IPS-18a (cell line): ENCODE measurements at regions not wholly inside any gene's neighbourhood (a gene's known extent, or its start where the extent isn't known, plus 50 kb on each side); places are given as distances from the start of the nearest gene placed in this dataset.
"Not testable (repeated sequence)": the region's sequence is repeated elsewhere in the genome, so short reads cannot be mapped to it uniquely, and the experiment has no call there.

ENCODE experiments used
- H3K27ac ChIP-seq: one replicate; pipeline ENCODE4 v1.5.1; 2013; ENCODE audit warnings: low read length
- H3K27me3 ChIP-seq: one replicate; pipeline ENCODE4 v1.6.1; 2013; ENCODE audit warnings: mild to moderate bottlenecking, low read length; ENCODE audit not compliant: control insufficient read depth, insufficient read depth
- H3K36me3 ChIP-seq: one replicate; pipeline ENCODE4 v1.6.1; 2013; ENCODE audit warnings: low read depth, low read length; ENCODE audit not compliant: control insufficient read depth
- H3K4me1 ChIP-seq: one replicate; pipeline ENCODE4 v1.6.1; 2013; ENCODE audit warnings: low read depth, low read length; ENCODE audit not compliant: control insufficient read depth
- H3K4me3 ChIP-seq: one replicate; pipeline ENCODE4 v1.5.1; 2013; ENCODE audit warnings: low read length
- H3K9ac ChIP-seq: one replicate; pipeline ENCODE4 v1.6.1; 2013; ENCODE audit warnings: mild to moderate bottlenecking, low read length, moderate library complexity
- H3K9me3 ChIP-seq: one replicate; pipeline ENCODE4 v1.6.1; 2013; ENCODE audit warnings: low read depth, low read length; ENCODE audit not compliant: control insufficient read depth

DNA sequence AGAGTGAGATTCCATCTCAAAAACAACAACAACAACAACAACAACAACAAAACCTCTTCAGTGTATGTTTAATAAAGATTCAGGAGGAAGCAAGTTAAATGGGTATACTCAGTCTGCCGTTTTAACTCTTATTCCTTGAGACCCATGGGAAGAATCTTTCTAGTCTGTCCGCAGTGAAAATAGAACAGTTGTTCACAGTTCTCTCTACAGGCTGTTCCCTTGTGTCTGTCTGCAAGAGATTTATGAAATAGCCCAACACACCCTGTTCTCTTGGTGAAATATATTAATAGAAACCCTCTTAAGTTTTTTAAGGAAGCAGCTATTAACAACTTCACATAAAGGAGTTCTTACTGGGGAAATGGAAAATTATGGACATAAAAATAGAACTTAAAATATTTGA lies 682.2 kb upstream of the RAG2 start:
- H3K9me3 ChIP-seq, result no peaks in the 10 kb centered on the region
- no peaks in the 10 kb centered on the region for H3K27me3 ChIP-seq
- no peaks in the 10 kb centered on the region for H3K36me3 ChIP-seq
- no peak overlapping the region for H3K4me3 ChIP-seq
- H3K9ac ChIP-seq, result no peak overlapping the region
- H3K27ac ChIP-seq, result no peak overlapping the region
- no peaks in the 10 kb centered on the region for H3K4me1 ChIP-seq

- Histone ChIP-seq H3K9ac (no peak overlapping the region), H3K27me3 (no peaks in the 10 kb centered on the region), H3K4me3 (no peak overlapping the region), H3K36me3 (no peaks in the 10 kb centered on the region), H3K27ac (no peak overlapping the region), H3K4me1 (no peaks in the 10 kb centered on the region), H3K9me3 (no peaks in the 10 kb centered on the region)
Measured at GRCh38 chr11:37277896-37278465, 679.9 kb upstream of the RAG2 start.

GRCh38 chr11:37264783-37265182 lies 666.7 kb upstream of the RAG2 start:
- Histone ChIP-seq H3K4me1 (no peaks in the 10 kb centered on the region), H3K27me3 (no peaks in the 10 kb centered on the region), H3K9ac (no peak overlapping the region), H3K36me3 (no peaks in the 10 kb centered on the region), H3K27ac (no peak overlapping the region), H3K4me3 (no peak overlapping the region), H3K9me3 (no peaks in the 10 kb centered on the region)

- Histone ChIP-seq H3K9ac (no peak overlapping the region), H3K4me1 (no peaks in the 10 kb centered on the region), H3K27me3 (no peaks in the 10 kb centered on the region), H3K4me3 (no peak overlapping the region), H3K27ac (no peak overlapping the region), H3K36me3 (no peaks in the 10 kb centered on the region), H3K9me3 (no peaks in the 10 kb centered on the region)
Measured at GRCh38 chr11:37264060-37264459, 666.0 kb upstream of the RAG2 start.

- not testable (repeated sequence) for H3K9ac ChIP-seq, H3K36me3 ChIP-seq, H3K9me3 ChIP-seq, H3K4me1 ChIP-seq, H3K27me3 ChIP-seq, H3K4me3 ChIP-seq, H3K27ac ChIP-seq
Measured at GRCh38 chr11:37263467-37263866, 665.4 kb upstream of the RAG2 start.

- H3K27me3 ChIP-seq, result no peaks in the 10 kb centered on the region
- H3K4me1 ChIP-seq, result no peaks in the 10 kb centered on the region
- H3K36me3 ChIP-seq, result no peaks in the 10 kb centered on the region
- H3K9ac ChIP-seq, result no peak overlapping the region
- no peaks in the 10 kb centered on the region for H3K9me3 ChIP-seq
- no peak overlapping the region for H3K27ac ChIP-seq
- H3K4me3 ChIP-seq, result no peak overlapping the region
Measured at GRCh38 chr11:37259734-37260133, 661.7 kb upstream of the RAG2 start.

- H3K27me3 ChIP-seq, result no peaks in the 10 kb centered on the region
- no peaks in the 10 kb centered on the region for H3K4me1 ChIP-seq
- H3K36me3 ChIP-seq, result no peaks in the 10 kb centered on the region
- no peak overlapping the region for H3K4me3 ChIP-seq
- H3K27ac ChIP-seq, result no peak overlapping the region
- peaks cover 5% of the 10 kb centered on the region for H3K9me3 ChIP-seq
- H3K9ac ChIP-seq, result no peak overlapping the region
Measured at GRCh38 chr11:37248145-37248544, 650.1 kb upstream of the RAG2 start.

DNA sequence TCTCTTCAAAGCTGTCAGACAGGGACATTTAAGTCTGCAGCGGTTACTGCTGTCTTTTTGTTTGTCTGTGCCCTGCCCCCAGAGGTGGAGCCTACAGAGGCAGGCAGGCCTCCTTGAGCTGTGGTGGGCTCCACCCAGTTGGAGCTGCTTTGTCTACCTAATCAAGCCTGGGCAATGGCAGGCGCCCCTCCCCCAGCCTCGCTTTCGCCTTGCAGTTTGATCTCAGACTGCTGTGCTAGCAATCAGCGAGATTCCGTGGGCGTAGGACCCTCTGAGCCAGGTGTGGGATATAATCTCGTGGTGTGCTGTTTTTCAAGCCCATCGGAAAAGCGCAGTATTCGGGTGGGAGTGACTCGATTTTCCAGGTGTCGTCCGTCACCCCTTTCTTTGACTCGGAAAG lies 648.1 kb upstream of the RAG2 start:
- H3K4me3 ChIP-seq, H3K4me1 ChIP-seq, H3K27ac ChIP-seq: not testable (repeated sequence)

DNA sequence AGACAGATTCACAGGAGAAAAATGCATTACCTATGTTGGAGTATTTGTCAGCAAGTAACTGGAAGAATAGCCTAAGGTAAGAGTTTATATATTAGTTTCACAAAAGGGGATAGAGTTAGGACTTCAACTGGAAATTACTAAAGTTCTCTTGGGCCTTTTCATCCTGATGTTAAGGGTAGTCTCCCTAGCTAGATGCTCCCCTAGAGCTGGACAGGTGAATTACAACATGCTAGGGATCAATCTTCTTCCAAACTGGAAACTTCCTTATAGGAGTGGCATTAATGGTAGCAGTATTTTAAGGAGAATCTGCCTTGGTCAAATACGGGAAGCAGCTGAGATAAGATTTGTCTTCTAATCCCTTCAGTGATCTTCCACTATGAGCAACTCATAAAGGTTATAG lies 632.8 kb upstream of the RAG2 start:
- no peaks in the 10 kb centered on the region for H3K9me3 ChIP-seq
- H3K27ac ChIP-seq, result no peak overlapping the region
- H3K9ac ChIP-seq, result no peak overlapping the region
- no peak overlapping the region for H3K4me3 ChIP-seq
- no peaks in the 10 kb centered on the region for H3K36me3 ChIP-seq
- H3K27me3 ChIP-seq, result no peaks in the 10 kb centered on the region
- H3K4me1 ChIP-seq, result no peaks in the 10 kb centered on the region

More for the DNA sequence above, 648.1 kb upstream of the RAG2 start:
- H3K27me3 ChIP-seq, H3K36me3 ChIP-seq, H3K9me3 ChIP-seq, H3K9ac ChIP-seq: not testable (repeated sequence)

DNA sequence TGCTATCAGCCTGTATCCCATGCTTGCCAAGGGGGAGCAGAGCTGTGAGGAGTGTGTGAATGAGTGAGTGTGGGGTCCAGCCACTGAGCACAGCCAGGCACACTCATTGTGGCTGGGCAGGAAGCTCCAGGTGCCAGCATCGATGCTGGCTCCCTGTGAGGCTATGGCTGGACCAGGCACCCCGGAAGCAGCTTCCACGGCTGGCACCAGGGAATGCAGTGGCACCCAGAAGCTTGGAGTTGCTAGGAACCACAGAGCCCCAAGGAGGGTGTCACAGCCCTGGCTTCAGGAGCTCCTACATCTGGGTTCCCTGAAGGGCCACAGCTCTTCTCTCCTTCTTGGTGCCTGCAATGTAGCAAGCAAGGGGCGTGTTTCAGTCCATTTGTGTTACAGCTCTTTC lies 625.9 kb upstream of the RAG2 start:
- Histone ChIP-seq H3K9ac (no peak overlapping the region), H3K9me3 (peaks cover 17% of the 10 kb centered on the region), H3K36me3 (no peaks in the 10 kb centered on the region), H3K27me3 (no peaks in the 10 kb centered on the region), H3K4me3 (no peak overlapping the region), H3K4me1 (no peaks in the 10 kb centered on the region), H3K27ac (no peak overlapping the region)

- Histone ChIP-seq H3K36me3 (no peaks in the 10 kb centered on the region), H3K4me1 (peaks cover 8% of the 10 kb centered on the region), H3K9ac (no peak overlapping the region), H3K4me3 (no peak overlapping the region), H3K27me3 (no peaks in the 10 kb centered on the region), H3K9me3 (no peaks in the 10 kb centered on the region), H3K27ac (no peak overlapping the region)
Measured at GRCh38 chr11:37203006-37203405, 605.0 kb upstream of the RAG2 start.

GRCh38 chr11:37199082-37199481 lies 601.0 kb upstream of the RAG2 start:
- Histone ChIP-seq H3K4me3 (no peak overlapping the region), H3K4me1 (peaks cover 8% of the 10 kb centered on the region), H3K9me3 (no peaks in the 10 kb centered on the region), H3K27me3 (no peaks in the 10 kb centered on the region), H3K36me3 (no peaks in the 10 kb centered on the region), H3K9ac (no peak overlapping the region), H3K27ac (no peak overlapping the region)
